Ishikawa (cell line): ENCODE measurements at regions not wholly inside any gene's neighbourhood (a gene's known extent, or its start where the extent isn't known, plus 50 kb on each side); places are given as distances from the start of the nearest gene placed in this dataset.

Experiments
- CEBPB ChIP-seq: IDR thresholded peaks from 2 replicates; pipeline ENCODE4 v1.6.1; 2012
- CREB1 ChIP-seq: IDR thresholded peaks from 2 replicates; pipeline ENCODE4 v1.6.1; 2012; ENCODE audit warnings: low read depth
- EGR1 ChIP-seq: IDR thresholded peaks from 2 replicates; pipeline ENCODE4 v1.6.1; 2012
- EP300 ChIP-seq: IDR thresholded peaks from 2 replicates; pipeline ENCODE4 v1.6.1; 2012; ENCODE audit warnings: borderline replicate concordance
- FOXM1 ChIP-seq: IDR thresholded peaks from 2 replicates; pipeline ENCODE4 v1.6.1; 2012; ENCODE audit warnings: low read depth, borderline replicate concordance
- NFIC ChIP-seq: IDR thresholded peaks from 2 replicates; pipeline ENCODE4 v1.6.1; 2012
- RAD21 ChIP-seq: IDR thresholded peaks from 2 replicates; pipeline ENCODE4 v1.6.1; 2012; ENCODE audit warnings: low read depth
- TAF1 ChIP-seq: IDR thresholded peaks from 2 replicates; pipeline ENCODE4 v1.6.1; 2012; ENCODE audit warnings: low read depth, mild to moderate bottlenecking
- TCF12 ChIP-seq: IDR thresholded peaks from 2 replicates; pipeline ENCODE4 v1.6.1; 2012; ENCODE audit warnings: low read depth
- TEAD4 ChIP-seq: IDR thresholded peaks from 2 replicates; pipeline ENCODE4 v1.6.1; 2012
- YY1 ChIP-seq: IDR thresholded peaks from 2 replicates; pipeline ENCODE4 v1.6.1; 2012; ENCODE audit warnings: low read depth
- TF ChIP-seq, protein P1 (sequence below): IDR thresholded peaks from 2 replicates; pipeline ENCODE4 v1.6.1; 2012
- TF ChIP-seq, protein P2 (sequence below): IDR thresholded peaks from 2 replicates; pipeline ENCODE4 v1.6.1; 2012
- TF ChIP-seq, protein P3 (sequence below): IDR thresholded peaks from 2 replicates; pipeline ENCODE4 v1.6.1; 2012; ENCODE audit warnings: low read depth, mild to moderate bottlenecking

GRCh38 chr11:119802670-119803069 is 73.7 kb upstream of the NECTIN1 start:
- TF ChIP-seq TEAD4 = no peak
- TF ChIP-seq RAD21 = no peak
- TF ChIP-seq EGR1 = no peak
- TF ChIP-seq CREB1 = no peak
- TF ChIP-seq, protein P1, sequence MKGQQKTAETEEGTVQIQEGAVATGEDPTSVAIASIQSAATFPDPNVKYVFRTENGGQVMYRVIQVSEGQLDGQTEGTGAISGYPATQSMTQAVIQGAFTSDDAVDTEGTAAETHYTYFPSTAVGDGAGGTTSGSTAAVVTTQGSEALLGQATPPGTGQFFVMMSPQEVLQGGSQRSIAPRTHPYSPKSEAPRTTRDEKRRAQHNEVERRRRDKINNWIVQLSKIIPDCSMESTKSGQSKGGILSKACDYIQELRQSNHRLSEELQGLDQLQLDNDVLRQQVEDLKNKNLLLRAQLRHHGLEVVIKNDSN = no peak
- TF ChIP-seq EP300 = no peak
- no peak for TF ChIP-seq NFIC
- TF ChIP-seq CEBPB = no peak
- TF ChIP-seq TCF12 = no peak
- TF ChIP-seq TAF1 = no peak
- TF ChIP-seq, protein P2, sequence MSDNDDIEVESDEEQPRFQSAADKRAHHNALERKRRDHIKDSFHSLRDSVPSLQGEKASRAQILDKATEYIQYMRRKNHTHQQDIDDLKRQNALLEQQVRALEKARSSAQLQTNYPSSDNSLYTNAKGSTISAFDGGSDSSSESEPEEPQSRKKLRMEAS = no peak
- TF ChIP-seq, protein P3, sequence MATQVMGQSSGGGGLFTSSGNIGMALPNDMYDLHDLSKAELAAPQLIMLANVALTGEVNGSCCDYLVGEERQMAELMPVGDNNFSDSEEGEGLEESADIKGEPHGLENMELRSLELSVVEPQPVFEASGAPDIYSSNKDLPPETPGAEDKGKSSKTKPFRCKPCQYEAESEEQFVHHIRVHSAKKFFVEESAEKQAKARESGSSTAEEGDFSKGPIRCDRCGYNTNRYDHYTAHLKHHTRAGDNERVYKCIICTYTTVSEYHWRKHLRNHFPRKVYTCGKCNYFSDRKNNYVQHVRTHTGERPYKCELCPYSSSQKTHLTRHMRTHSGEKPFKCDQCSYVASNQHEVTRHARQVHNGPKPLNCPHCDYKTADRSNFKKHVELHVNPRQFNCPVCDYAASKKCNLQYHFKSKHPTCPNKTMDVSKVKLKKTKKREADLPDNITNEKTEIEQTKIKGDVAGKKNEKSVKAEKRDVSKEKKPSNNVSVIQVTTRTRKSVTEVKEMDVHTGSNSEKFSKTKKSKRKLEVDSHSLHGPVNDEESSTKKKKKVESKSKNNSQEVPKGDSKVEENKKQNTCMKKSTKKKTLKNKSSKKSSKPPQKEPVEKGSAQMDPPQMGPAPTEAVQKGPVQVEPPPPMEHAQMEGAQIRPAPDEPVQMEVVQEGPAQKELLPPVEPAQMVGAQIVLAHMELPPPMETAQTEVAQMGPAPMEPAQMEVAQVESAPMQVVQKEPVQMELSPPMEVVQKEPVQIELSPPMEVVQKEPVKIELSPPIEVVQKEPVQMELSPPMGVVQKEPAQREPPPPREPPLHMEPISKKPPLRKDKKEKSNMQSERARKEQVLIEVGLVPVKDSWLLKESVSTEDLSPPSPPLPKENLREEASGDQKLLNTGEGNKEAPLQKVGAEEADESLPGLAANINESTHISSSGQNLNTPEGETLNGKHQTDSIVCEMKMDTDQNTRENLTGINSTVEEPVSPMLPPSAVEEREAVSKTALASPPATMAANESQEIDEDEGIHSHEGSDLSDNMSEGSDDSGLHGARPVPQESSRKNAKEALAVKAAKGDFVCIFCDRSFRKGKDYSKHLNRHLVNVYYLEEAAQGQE = no peak
- TF ChIP-seq YY1 = no peak
- TF ChIP-seq FOXM1 = no peak
